Hepatocyte (in vitro differentiated cells): ENCODE measurements at regions not wholly inside any gene's neighbourhood (a gene's known extent, or its start where the extent isn't known, plus 50 kb on each side); places are given as distances from the start of the nearest gene placed in this dataset.

Source experiments
- EZH2phosphoT487 ChIP-seq: fragments of 200-600 bp; sonication (generic); IDR thresholded peaks from one replicate; pipeline ENCODE4 v1.6.1; 2018; ENCODE audit warnings: antibody characterized with exemption, mild to moderate bottlenecking, low read depth, moderate library complexity; ENCODE audit not compliant: unreplicated experiment, severe bottlenecking
- TF ChIP-seq, protein P1 (sequence below): fragments of 200-600 bp; sonication (generic); IDR thresholded peaks from 2 replicates; pipeline ENCODE4 v1.5.1; 2016; ENCODE audit warnings: antibody characterized with exemption, mild to moderate bottlenecking; ENCODE audit not compliant: poor library complexity

DNA sequence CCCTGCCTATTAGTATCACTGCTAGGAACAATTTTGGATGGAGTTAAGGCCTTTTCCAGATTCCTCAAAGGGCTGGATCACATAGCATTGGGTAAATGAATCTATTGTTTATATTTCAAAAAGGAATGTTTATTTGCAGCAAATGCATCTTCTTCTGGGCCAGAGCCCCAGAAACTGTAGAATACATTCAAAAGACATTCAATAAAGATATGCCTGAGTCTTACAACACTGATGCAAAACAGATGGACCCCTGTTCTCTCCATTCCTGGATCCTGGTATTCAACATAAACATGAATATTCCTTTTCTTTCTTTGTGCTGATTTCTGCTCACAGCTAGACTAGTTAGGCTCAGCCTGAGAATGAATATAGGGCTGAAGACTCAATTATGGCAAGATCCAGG lies 227.2 kb upstream of the KLHL29 start:
- TF ChIP-seq, protein P1, sequence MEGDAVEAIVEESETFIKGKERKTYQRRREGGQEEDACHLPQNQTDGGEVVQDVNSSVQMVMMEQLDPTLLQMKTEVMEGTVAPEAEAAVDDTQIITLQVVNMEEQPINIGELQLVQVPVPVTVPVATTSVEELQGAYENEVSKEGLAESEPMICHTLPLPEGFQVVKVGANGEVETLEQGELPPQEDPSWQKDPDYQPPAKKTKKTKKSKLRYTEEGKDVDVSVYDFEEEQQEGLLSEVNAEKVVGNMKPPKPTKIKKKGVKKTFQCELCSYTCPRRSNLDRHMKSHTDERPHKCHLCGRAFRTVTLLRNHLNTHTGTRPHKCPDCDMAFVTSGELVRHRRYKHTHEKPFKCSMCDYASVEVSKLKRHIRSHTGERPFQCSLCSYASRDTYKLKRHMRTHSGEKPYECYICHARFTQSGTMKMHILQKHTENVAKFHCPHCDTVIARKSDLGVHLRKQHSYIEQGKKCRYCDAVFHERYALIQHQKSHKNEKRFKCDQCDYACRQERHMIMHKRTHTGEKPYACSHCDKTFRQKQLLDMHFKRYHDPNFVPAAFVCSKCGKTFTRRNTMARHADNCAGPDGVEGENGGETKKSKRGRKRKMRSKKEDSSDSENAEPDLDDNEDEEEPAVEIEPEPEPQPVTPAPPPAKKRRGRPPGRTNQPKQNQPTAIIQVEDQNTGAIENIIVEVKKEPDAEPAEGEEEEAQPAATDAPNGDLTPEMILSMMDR, result no peak
- TF ChIP-seq EZH2phosphoT487, result no peak
